HFFc6 (cell line): ENCODE measurements at regions not wholly inside any gene's neighbourhood (a gene's known extent, or its start where the extent isn't known, plus 50 kb on each side); places are given as distances from the start of the nearest gene placed in this dataset.

ENCODE experiments used
- DNase-seq: peaks from one replicate; pipeline ENCODE4 v3.0.0-alpha.2; 2018
- H3K27ac Mint-ChIP-seq: 2 replicates; pipeline ENCODE4 v1.8.0; 2020; ENCODE audit warnings: mild to moderate bottlenecking, mixed read lengths
- H3K27me3 Mint-ChIP-seq: 2 replicates; pipeline ENCODE4 v1.8.0; 2021; ENCODE audit warnings: mild to moderate bottlenecking, moderate library complexity, mixed read lengths; ENCODE audit not compliant: insufficient read depth
- H3K36me3 Mint-ChIP-seq: 2 replicates; pipeline ENCODE4 v1.8.0; 2021; ENCODE audit warnings: low read depth, mixed read lengths
- H3K4me1 Mint-ChIP-seq: 2 replicates; pipeline ENCODE4 v1.8.0; 2020; ENCODE audit warnings: low read depth, mixed read lengths
- H3K4me3 Mint-ChIP-seq: 2 replicates; pipeline ENCODE4 v1.8.0; 2020; ENCODE audit warnings: mild to moderate bottlenecking, moderate library complexity, mixed read lengths
- H3K9me3 Mint-ChIP-seq: 2 replicates; pipeline ENCODE4 v1.8.0; 2020; ENCODE audit warnings: mild to moderate bottlenecking, mixed read lengths
- TF ChIP-seq, protein P1 (sequence below): fragments of 200-600 bp; sonication (generic); IDR thresholded peaks from 2 replicates; pipeline ENCODE4 v1.5.0; 2021; ENCODE audit warnings: antibody characterized with exemption, mild to moderate bottlenecking

DNA sequence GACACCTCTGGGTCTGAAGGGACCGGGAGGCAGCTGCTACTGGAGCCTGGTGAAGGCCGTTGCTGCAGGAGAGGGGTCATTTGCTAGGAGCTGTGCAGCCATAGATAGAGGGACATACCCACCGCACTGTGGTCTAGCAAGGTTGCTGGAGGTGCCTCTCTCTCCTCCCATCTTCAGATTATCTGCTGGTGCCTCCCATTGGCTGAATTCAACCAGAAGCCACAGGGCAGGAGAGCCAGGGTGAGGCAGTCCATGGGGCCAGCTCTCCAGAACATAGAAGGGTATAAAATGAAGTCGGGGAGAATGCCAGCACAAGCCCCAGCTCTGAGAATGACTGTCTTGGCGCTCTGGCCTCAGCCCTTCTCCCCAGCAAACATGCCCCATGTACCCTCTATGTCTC lies 98.0 kb downstream of the VEGFA start:
- no peaks in the 10 kb centered on the region for H3K9me3 Mint-ChIP-seq
- H3K4me1 Mint-ChIP-seq: peaks cover 6% of the 10 kb centered on the region; the same call in 1 of the 2 replicates
- no peak overlapping the region for H3K27ac Mint-ChIP-seq
- H3K27me3 Mint-ChIP-seq: peaks cover 30% of the 10 kb centered on the region
- DNase-seq: no peak
- no peak overlapping the region for H3K4me3 Mint-ChIP-seq
- TF ChIP-seq, protein P1, sequence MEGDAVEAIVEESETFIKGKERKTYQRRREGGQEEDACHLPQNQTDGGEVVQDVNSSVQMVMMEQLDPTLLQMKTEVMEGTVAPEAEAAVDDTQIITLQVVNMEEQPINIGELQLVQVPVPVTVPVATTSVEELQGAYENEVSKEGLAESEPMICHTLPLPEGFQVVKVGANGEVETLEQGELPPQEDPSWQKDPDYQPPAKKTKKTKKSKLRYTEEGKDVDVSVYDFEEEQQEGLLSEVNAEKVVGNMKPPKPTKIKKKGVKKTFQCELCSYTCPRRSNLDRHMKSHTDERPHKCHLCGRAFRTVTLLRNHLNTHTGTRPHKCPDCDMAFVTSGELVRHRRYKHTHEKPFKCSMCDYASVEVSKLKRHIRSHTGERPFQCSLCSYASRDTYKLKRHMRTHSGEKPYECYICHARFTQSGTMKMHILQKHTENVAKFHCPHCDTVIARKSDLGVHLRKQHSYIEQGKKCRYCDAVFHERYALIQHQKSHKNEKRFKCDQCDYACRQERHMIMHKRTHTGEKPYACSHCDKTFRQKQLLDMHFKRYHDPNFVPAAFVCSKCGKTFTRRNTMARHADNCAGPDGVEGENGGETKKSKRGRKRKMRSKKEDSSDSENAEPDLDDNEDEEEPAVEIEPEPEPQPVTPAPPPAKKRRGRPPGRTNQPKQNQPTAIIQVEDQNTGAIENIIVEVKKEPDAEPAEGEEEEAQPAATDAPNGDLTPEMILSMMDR: no peak
- H3K36me3 Mint-ChIP-seq: no peaks in the 10 kb centered on the region

GRCh38 chr6:43867246-43867645 lies 97.2 kb downstream of the VEGFA start:
- H3K4me3 Mint-ChIP-seq: no peak overlapping the region
- TF ChIP-seq, protein P1: no peak
- H3K27me3 Mint-ChIP-seq: peaks cover 32% of the 10 kb centered on the region
- H3K9me3 Mint-ChIP-seq: no peaks in the 10 kb centered on the region
- H3K27ac Mint-ChIP-seq: no peak overlapping the region
- H3K36me3 Mint-ChIP-seq: no peaks in the 10 kb centered on the region
- peaks cover 6% of the 10 kb centered on the region; the same call in 1 of the 2 replicates for H3K4me1 Mint-ChIP-seq
- no peak for DNase-seq

GRCh38 chr6:43865932-43866645 lies 96.1 kb downstream of the VEGFA start:
- no peaks in the 10 kb centered on the region for H3K36me3 Mint-ChIP-seq
- H3K27ac Mint-ChIP-seq: no peak overlapping the region
- DNase-seq: no peak
- H3K27me3 Mint-ChIP-seq: peaks cover 29% of the 10 kb centered on the region
- H3K9me3 Mint-ChIP-seq: no peaks in the 10 kb centered on the region
- TF ChIP-seq, protein P1: no peak
- H3K4me1 Mint-ChIP-seq: peaks cover 6% of the 10 kb centered on the region; the same call in 1 of the 2 replicates
- H3K4me3 Mint-ChIP-seq: no peak overlapping the region

GRCh38 chr6:43865086-43865485 lies 95.1 kb downstream of the VEGFA start:
- TF ChIP-seq, protein P1: no peak
- Mint-ChIP-seq H3K27ac (no peak overlapping the region), H3K4me3 (no peak overlapping the region), H3K4me1 (no peaks in the 10 kb centered on the region), H3K27me3 (peaks cover 27% of the 10 kb centered on the region), H3K36me3 (no peaks in the 10 kb centered on the region), H3K9me3 (no peaks in the 10 kb centered on the region)
- DNase-seq: no peak

DNA sequence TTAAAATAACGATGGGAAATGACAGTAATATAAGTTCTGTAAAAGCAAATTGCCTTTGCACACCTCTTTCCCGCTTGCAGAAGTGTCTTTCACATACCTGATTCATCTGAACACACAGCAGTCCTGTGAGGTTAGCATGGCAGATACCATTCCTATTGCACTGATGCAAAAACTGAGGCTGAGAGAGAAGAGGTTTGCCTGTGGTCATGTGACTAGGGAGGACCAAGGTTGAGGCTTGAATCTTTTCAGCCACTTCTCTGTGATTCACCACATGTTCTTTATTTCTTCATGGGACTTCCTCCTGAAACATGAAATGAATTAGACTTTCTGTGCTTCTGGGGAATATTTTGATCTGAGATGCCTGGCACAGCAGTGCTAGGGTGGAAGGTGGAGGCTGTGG lies 92.9 kb downstream of the VEGFA start:
- TF ChIP-seq, protein P1: no peak
- no peak overlapping the region for H3K4me3 Mint-ChIP-seq
- no peaks in the 10 kb centered on the region for H3K4me1 Mint-ChIP-seq
- DNase-seq: no peak
- H3K27me3 Mint-ChIP-seq: peaks cover 21% of the 10 kb centered on the region
- H3K36me3 Mint-ChIP-seq: no peaks in the 10 kb centered on the region
- H3K9me3 Mint-ChIP-seq: no peaks in the 10 kb centered on the region
- no peak overlapping the region for H3K27ac Mint-ChIP-seq
